Stomach smooth muscle (tissue), 2 donors: ENCODE measurements at regions not wholly inside any gene's neighbourhood (a gene's known extent, or its start where the extent isn't known, plus 50 kb on each side); places are given as distances from the start of the nearest gene placed in this dataset.

ENCODE experiments used
- H3K27ac ChIP-seq: one replicate; pipeline ENCODE4 v1.7.0; 2013; ENCODE audit warnings: mild to moderate bottlenecking, low read length, inconsistent platforms
- H3K27me3 ChIP-seq, 2 donors: one replicate each; pipeline ENCODE4 v1.7.0; 2013; ENCODE audit warnings: low read length in 2 of 2; ENCODE audit not compliant: insufficient read depth in 2 of 2, control insufficient read depth in 1 of 2
- H3K36me3 ChIP-seq, 2 donors: one replicate each; pipeline ENCODE4 v1.7.0; 2013; ENCODE audit warnings: low read length in 2 of 2; ENCODE audit not compliant: control insufficient read depth in 2 of 2, insufficient read depth in 2 of 2
- H3K4me1 ChIP-seq: one replicate; pipeline ENCODE4 v1.7.0; 2013; ENCODE audit warnings: low read length; ENCODE audit not compliant: control insufficient read depth, insufficient read depth
- H3K4me3 ChIP-seq, 2 donors: one replicate each; pipeline ENCODE4 v1.7.0; 2013; ENCODE audit warnings: low read length in 2 of 2
- H3K9ac ChIP-seq, 2 donors: one replicate each; pipeline ENCODE4 v1.7.0; 2013; ENCODE audit warnings: low read length in 2 of 2, mild to moderate bottlenecking in 1 of 2
- H3K9me3 ChIP-seq, 2 donors: one replicate each; pipeline ENCODE4 v1.7.0; 2013; ENCODE audit warnings: low read length in 2 of 2; ENCODE audit not compliant: control insufficient read depth in 2 of 2
- donor health status: healthy.
- donor health status: Pancreatic carcinoma.

DNA sequence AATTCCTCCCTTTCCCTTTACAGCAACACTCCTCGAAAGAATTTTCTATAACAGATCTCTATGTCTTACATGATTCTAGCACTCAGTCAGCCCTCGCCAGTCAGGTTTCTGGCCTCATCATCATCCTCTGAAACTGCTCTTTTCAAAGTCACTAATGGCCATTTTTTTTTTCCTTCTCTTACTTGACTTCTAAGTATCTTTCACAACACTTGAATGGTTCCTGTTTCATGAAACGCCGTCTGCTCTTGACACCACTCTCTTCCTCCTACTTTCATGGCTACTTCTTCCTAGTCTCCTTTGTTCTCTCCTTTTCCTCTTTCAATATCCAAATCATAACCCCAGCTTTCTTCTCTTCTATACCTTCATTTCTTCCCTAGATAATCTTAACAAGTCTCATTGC is 100.5 kb upstream of the NRP1 start:
- H3K4me1 ChIP-seq = no peaks in the 10 kb centered on the region
- H3K9ac ChIP-seq = no peak overlapping the region
- no peaks in the 10 kb centered on the region for H3K27me3 ChIP-seq
- no peaks in the 10 kb centered on the region for H3K36me3 ChIP-seq
- H3K4me3 ChIP-seq = no peak overlapping the region
- peaks cover 0 to 3% of the 10 kb centered on the region in 2 donors for H3K9me3 ChIP-seq
- no peak overlapping the region for H3K27ac ChIP-seq

DNA sequence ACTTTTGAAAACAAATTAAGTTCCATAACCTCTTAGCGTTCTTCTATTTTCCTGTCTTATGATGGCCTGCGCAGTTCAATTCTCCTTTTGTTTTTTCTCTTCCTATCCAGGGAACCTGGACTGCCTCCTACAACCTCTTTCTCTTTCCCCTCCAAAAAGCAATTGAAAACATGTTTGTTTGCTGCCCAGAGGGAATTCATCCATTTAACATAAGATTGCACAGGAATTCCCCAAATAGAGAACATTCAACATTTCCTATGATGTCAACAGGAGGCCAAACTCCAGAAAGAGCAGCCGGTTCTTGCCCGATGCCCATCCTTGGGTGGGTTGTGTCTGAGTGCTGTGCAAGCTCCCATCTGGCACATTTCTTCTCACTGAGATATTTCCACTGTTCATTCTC is 94.2 kb upstream of the NRP1 start:
- Histone ChIP-seq H3K9me3 (peaks cover 0 to 3% of the 10 kb centered on the region in 2 donors), H3K36me3 (no peaks in the 10 kb centered on the region), H3K27ac (no peak overlapping the region), H3K9ac (no peak overlapping the region), H3K27me3 (no peaks in the 10 kb centered on the region), H3K4me3 (no peak overlapping the region), H3K4me1 (no peaks in the 10 kb centered on the region)

DNA sequence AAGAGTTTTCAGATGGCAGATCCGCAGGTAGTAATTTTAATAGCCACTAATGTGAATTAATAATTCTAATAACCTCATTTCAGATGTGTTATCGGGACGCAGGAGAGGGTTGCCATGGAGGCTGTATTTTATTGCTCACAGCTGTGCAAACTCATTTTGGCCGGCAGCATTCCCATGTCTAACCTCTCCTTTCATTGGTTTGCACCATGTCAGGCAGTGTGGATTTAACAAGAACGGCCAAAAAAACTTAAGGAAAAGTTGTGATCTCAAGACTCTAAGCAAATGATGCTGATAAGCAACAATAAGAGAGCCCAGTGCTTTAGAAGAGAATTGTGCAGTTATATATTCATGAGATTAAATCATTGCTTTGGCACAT is 88.7 kb upstream of the NRP1 start:
- no peaks in the 10 kb centered on the region for H3K9me3 ChIP-seq
- no peak overlapping the region for H3K4me3 ChIP-seq
- no peaks in the 10 kb centered on the region for H3K36me3 ChIP-seq
- no peak overlapping the region for H3K27ac ChIP-seq
- no peaks in the 10 kb centered on the region for H3K27me3 ChIP-seq
- H3K4me1 ChIP-seq = peaks cover 3% of the 10 kb centered on the region
- H3K9ac ChIP-seq = no peak overlapping the region

DNA sequence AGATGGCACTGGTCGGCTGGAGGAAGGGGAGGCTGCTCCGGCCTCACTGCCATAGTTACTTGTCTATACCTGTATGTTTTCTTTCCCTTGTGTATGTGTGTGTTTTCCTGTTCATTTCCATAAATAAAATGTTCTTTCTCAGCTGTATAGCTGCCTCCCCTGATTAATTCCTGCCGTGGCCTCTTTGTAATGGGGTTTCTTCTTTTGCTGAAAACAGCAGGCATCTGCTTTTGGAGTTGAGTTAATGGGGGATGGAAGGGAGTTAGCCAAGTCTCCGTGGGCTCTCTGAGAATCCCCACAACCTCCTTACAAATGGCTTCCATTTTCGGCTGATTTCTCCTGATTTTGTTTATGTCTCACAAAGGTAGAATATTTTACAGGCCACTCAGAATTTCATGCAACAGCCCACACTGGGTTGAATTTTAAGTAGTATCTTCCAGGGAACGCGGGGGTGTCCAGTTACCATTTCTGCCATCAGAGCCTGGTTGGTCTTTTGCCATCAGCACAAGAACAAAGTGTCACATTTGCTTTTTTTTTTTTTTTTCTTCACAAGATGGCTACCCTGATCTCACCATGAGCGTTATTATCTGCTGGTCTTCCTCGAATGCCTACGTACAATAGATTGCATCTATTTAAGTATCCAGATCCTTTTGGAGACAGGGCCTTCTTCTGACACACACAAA is 88.1 kb upstream of the NRP1 start:
- Histone ChIP-seq H3K9me3 (no peaks in the 10 kb centered on the region), H3K27ac (no peak overlapping the region), H3K27me3 (no peaks in the 10 kb centered on the region), H3K4me1 (peaks cover 3% of the 10 kb centered on the region), H3K9ac (no peak overlapping the region), H3K4me3 (no peak overlapping the region), H3K36me3 (no peaks in the 10 kb centered on the region)

DNA sequence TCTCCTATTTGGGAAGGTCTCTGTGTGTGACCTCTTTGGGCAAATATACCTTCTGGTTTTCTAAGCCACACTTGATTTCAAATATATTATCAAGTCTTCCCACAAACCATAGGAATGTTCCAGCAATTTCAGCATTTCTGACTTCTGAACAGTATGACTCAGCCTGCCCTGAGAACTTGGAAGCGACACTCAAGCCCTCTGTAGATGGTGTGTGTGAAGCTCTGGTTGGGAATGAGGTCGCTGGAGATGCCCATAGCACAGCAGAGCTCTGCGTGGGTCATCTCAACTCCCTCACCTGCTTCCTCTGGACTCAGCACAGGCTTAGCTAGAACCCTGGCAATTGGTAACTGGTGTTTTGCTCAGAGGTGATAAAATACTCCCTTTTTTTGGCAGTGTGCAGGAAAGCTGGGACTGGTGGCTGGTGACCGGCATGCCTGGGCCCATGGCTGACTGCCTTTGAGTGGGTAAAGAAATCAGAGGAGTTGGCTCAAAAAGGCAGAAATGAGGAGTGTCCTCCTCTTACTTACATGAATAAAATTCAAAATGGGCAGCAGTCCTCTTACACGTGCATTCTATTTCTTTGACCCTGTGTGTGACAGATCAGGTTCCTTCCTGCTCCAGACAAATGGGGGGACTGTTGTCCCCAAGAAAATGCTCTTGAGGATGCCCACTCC is 87.5 kb upstream of the NRP1 start:
- no peaks in the 10 kb centered on the region for H3K36me3 ChIP-seq
- H3K27ac ChIP-seq = no peak overlapping the region
- H3K9ac ChIP-seq = no peak overlapping the region
- H3K27me3 ChIP-seq = no peaks in the 10 kb centered on the region
- H3K4me3 ChIP-seq = no peak overlapping the region
- peaks cover 3% of the 10 kb centered on the region for H3K4me1 ChIP-seq
- H3K9me3 ChIP-seq = no peaks in the 10 kb centered on the region

DNA sequence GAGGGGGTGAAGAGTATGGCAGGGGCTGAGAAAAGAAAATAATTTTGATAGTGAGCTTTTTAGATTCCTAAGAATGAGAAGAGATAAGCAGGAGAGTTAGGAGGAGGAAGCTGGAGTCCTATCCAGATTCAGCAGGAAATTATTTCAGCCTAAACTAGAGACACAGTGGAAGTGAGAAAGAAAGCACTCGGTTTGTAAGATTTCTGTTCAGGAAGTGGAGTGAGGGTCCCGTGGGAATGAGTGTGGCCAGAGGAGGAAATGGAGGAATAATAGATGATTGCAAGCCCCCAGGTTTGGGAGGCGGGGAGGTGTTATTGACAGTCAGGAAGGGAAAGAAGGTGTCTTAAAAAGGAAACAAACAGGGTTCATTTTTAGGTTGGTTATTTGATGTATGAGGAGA is 84.8 kb upstream of the NRP1 start:
- Histone ChIP-seq H3K4me3 (no peak overlapping the region), H3K27me3 (no peaks in the 10 kb centered on the region), H3K4me1 (peaks cover 3% of the 10 kb centered on the region), H3K27ac (no peak overlapping the region), H3K36me3 (no peaks in the 10 kb centered on the region), H3K9ac (no peak overlapping the region), H3K9me3 (no peaks in the 10 kb centered on the region)

DNA sequence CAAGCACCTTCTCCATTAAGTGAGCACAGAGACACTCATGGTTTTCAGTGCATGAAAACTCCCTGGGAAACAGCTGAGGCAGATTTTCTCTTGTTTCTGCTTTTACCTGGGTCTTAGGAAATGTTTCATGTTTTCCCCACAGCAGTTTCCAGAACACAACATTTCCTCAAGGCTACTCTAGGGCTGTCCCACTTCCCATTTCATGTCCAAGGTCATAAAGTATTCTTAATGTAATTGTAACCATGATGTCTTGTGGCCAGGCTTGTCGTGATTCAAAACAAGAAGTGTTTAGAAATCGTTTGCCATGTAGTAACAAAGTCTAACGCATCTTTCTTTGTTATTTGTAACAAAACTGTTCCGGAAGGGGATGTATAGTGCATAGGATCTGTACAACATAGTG is 83.8 kb upstream of the NRP1 start:
- Histone ChIP-seq H3K36me3 (no peaks in the 10 kb centered on the region), H3K9ac (no peak overlapping the region), H3K9me3 (no peaks in the 10 kb centered on the region), H3K27ac (no peak overlapping the region), H3K4me3 (no peak overlapping the region), H3K4me1 (peaks cover 5% of the 10 kb centered on the region), H3K27me3 (no peaks in the 10 kb centered on the region)

DNA sequence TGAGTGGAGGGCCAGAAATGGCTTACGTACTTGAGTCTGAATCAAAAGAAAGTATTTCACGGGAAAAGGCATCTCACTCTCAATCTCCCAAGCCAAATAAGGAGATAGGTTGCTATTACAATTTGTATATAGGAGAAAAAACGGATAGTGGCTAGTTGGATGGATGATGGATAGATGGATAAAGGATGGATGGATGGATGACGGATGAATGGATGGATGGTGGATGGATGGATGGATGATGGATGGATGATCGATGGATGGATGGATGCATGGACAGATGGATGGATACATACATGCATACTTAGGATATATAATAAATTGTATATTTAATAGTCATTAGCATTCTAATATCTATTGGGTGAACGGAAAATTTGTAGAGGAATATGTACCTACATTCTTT is 82.2 kb upstream of the NRP1 start:
- Histone ChIP-seq H3K9me3 (no peaks in the 10 kb centered on the region), H3K4me3 (no peak overlapping the region), H3K4me1 (peaks cover 4% of the 10 kb centered on the region), H3K36me3 (no peaks in the 10 kb centered on the region), H3K9ac (no peak overlapping the region), H3K27ac (no peak overlapping the region), H3K27me3 (no peaks in the 10 kb centered on the region)

DNA sequence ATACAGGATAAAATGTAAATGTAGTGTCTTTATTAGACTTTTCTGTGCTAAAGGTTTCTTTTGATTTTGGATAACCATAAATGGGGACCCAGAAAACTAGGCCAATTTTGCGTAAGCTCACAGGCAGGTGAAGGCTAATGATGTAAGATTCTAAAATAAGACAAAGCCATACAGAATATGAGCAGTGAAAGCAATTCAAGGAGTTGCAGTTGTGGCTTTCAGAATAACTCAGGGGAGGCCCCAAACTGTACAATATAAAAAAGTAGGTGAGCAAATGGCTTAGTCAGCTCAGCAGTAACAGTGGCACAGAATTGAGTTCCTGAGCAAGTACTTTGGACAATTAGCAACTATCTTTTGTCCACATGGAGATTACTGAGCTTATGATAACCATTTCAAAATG is 81.7 kb upstream of the NRP1 start:
- Histone ChIP-seq H3K27ac (no peak overlapping the region), H3K4me1 (peaks cover 4% of the 10 kb centered on the region), H3K4me3 (no peak overlapping the region), H3K27me3 (no peaks in the 10 kb centered on the region), H3K36me3 (no peaks in the 10 kb centered on the region), H3K9me3 (no peaks in the 10 kb centered on the region), H3K9ac (no peak overlapping the region)

DNA sequence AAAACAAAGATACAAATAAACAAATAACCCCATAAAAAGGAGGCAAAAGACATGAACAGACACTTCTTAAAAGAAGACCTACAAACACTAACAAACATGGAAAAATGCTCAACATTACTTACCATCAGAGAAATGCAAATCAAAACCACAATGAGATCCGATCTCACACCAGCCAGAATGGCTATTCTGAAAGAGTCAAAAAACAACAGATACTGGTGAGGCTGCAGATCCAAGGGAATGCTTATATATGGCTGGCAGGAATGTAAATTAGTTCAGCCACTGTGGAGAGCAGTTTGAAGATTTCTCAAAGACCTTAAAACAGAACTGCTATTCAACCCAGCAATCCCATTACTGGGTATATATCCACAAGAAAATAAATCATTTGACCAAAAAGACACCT is 80.4 kb upstream of the NRP1 start:
- Histone ChIP-seq H3K9me3 (no peaks in the 10 kb centered on the region), H3K27ac (no peak overlapping the region), H3K27me3 (no peaks in the 10 kb centered on the region), H3K36me3 (no peaks in the 10 kb centered on the region), H3K9ac (no peak overlapping the region), H3K4me3 (no peak overlapping the region), H3K4me1 (peaks cover 4% of the 10 kb centered on the region)

DNA sequence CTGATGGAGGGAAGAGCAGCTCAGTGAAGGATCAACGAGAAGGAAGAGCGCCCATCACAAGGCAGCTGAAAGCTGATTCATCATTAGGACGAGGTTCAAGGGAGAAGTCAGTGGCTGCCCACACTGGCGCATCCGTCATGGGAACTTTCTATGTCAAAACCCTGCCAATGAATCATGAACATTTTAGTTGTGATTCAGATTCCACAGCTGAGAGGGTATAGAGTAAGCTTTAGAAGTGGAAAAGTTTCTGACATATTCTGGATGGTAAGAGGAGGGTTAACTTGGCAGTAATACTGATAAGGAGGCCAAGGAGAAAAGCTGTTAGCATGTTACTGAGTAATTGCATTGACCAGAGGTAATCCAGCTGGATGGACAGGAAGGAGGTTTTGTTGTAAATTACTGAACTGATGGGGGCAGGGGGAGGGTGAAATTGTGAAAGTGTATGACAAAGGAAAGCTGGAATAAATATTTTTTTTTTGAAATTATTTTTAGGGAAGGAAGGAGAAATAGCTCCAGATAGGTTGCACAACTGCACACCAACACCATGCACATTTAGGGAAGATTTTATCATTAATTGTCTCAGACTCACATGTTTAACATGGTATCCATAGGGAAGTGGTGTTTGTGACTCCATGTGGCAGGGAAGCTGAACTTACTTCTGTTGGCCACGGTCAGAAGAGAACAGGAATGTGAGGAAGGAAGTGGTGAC is 78.3 kb upstream of the NRP1 start:
- Histone ChIP-seq H3K27ac (no peak overlapping the region), H3K9ac (no peak overlapping the region), H3K9me3 (no peaks in the 10 kb centered on the region), H3K27me3 (no peaks in the 10 kb centered on the region), H3K36me3 (no peaks in the 10 kb centered on the region), H3K4me1 (peaks cover 4% of the 10 kb centered on the region), H3K4me3 (no peak overlapping the region)
